Testis (tissue), 2 donors: ENCODE measurements at regions not wholly inside any gene's neighbourhood (a gene's known extent, or its start where the extent isn't known, plus 50 kb on each side); places are given as distances from the start of the nearest gene placed in this dataset.

Experiments used
- CTCF ChIP-seq, 3 experiments: fragments of 450-650 bp in 2 of 3; fragments of 200-600 bp in 1 of 3; sonication (generic) in 1 of 3; IDR thresholded peaks; one replicate each; pipeline ENCODE4 v1.5.1; 2016 to 2019; ENCODE audit warnings: antibody characterized with exemption in 3 of 3, mild to moderate bottlenecking in 2 of 3, moderate library complexity in 1 of 3
- POLR2A ChIP-seq: fragments of 450-650 bp; IDR thresholded peaks from one replicate; pipeline ENCODE4 v1.6.1; 2017; ENCODE audit warnings: antibody characterized with exemption, mild to moderate bottlenecking, moderate library complexity

- TF ChIP-seq POLR2A (no peak), CTCF (IDR thresholded peaks at IDR 0.05) (no peak)
Observed at GRCh38 chr2:18771212-18771611, 181.8 kb upstream of the NT5C1B start.
